ENCODE measurements at regions not wholly inside any gene's neighbourhood (a gene's known extent, or its start where the extent isn't known, plus 50 kb on each side); places are given as distances from the start of the nearest gene placed in this dataset.

GRCh38 chr20:11376420-11376819 lies 541.3 kb upstream of the BTBD3 start:
- no peak for DNase-seq

GRCh38 chr20:11376998-11377397 lies 540.7 kb upstream of the BTBD3 start:
- DNase-seq, result no peak

- no peak for DNase-seq
These were observed 539.9 kb upstream of the BTBD3 start for GRCh38 chr20:11377761-11378160.

- no peak for DNase-seq
These were observed 539.4 kb upstream of the BTBD3 start for GRCh38 chr20:11378252-11378651.

- peak; percentile 7 for DNase-seq
These were observed 538.3 kb upstream of the BTBD3 start for GRCh38 chr20:11379257-11380011.

- no peak for DNase-seq
These were observed 537.4 kb upstream of the BTBD3 start for GRCh38 chr20:11380283-11380682.

- no peak for DNase-seq
These were observed 530.4 kb upstream of the BTBD3 start for GRCh38 chr20:11387189-11387754.

- no peak for DNase-seq
These were observed 528.5 kb upstream of the BTBD3 start for GRCh38 chr20:11389186-11389585.

GRCh38 chr20:11391591-11391990 lies 526.1 kb upstream of the BTBD3 start:
- no peak for DNase-seq

GRCh38 chr20:11394145-11394833 lies 523.4 kb upstream of the BTBD3 start:
- no peak for DNase-seq

GRCh38 chr20:11395581-11395980 lies 522.1 kb upstream of the BTBD3 start:
- no peak for DNase-seq

GRCh38 chr20:11401988-11402387 lies 515.7 kb upstream of the BTBD3 start:
- no peak for DNase-seq

GRCh38 chr20:11403711-11404110 lies 514.0 kb upstream of the BTBD3 start:
- no peak for DNase-seq

GRCh38 chr20:11406877-11407276 lies 510.8 kb upstream of the BTBD3 start:
- DNase-seq, result no peak

GRCh38 chr20:11409561-11409960 lies 508.1 kb upstream of the BTBD3 start:
- DNase-seq, result no peak

- DNase-seq, result peak; percentile 7
These were observed 505.9 kb upstream of the BTBD3 start for GRCh38 chr20:11411765-11412164.

- no peak for DNase-seq
These were observed 490.7 kb upstream of the BTBD3 start for GRCh38 chr20:11426948-11427347.

GRCh38 chr20:11429168-11429567 lies 488.5 kb upstream of the BTBD3 start:
- DNase-seq, result no peak

GRCh38 chr20:11429889-11430519 lies 487.7 kb upstream of the BTBD3 start:
- DNase-seq, result no peak

- no peak for DNase-seq
These were observed 487.0 kb upstream of the BTBD3 start for GRCh38 chr20:11430652-11431051.

GRCh38 chr20:11431621-11432020 lies 486.1 kb upstream of the BTBD3 start:
- no peak for DNase-seq

- no peak for DNase-seq
These were observed 485.3 kb upstream of the BTBD3 start for GRCh38 chr20:11432407-11432806.

GRCh38 chr20:11436113-11436905 lies 481.4 kb upstream of the BTBD3 start:
- DNase-seq, result no peak
